Naive thymus-derived CD4-positive, alpha-beta T cell (primary cell): ENCODE measurements at regions not wholly inside any gene's neighbourhood (a gene's known extent, or its start where the extent isn't known, plus 50 kb on each side); places are given as distances from the start of the nearest gene placed in this dataset.

Source experiments
- ATAC-seq: fragments of 150-1000 bp; cut with Tn5 transposase; 2 replicates; pipeline ENCODE4 v1.10.0; 2021; ENCODE audit warnings: mild to moderate bottlenecking, moderate library complexity
- CTCF ChIA-PET: fragments of 350-600 bp; sonication (Branson Sonifier 250); formaldehyde crosslinking; loops from one replicate; lab custom pipeline; 2021; ENCODE audit warnings: antibody characterized with exemption; lab: Charles Lee
- POLR2A ChIA-PET: fragments of 350-600 bp; sonication (Branson Sonifier 250); formaldehyde crosslinking; loops from one replicate; lab custom pipeline; 2021; ENCODE audit warnings: antibody characterized with exemption, inconsistent platforms; lab: Charles Lee
- DNase-seq, 9 donors: peaks; one replicate each; pipeline versions ENCODE4 v3.0.0 to v3.0.0-alpha.2; 2020 to 2022; ENCODE audit warnings: mixed read lengths in 1 of 9
- H3K27ac ChIP-seq: one replicate; pipeline ENCODE4 v1.7.0; 2013; ENCODE audit warnings: mild to moderate bottlenecking, low read depth, low read length, moderate library complexity
- H3K27me3 ChIP-seq, 2 donors: one replicate each; pipeline ENCODE4 v1.7.0; 2013; ENCODE audit warnings: low read length in 2 of 2, mild to moderate bottlenecking in 2 of 2, moderate library complexity in 2 of 2; ENCODE audit not compliant: control insufficient read depth in 2 of 2, insufficient read depth in 2 of 2
- H3K36me3 ChIP-seq, 3 experiments: 1 replicate in 2 of 3; 2 replicates in 1 of 3; pipeline ENCODE4 v1.7.0; 2013; ENCODE audit warnings: low read length in 3 of 3, mild to moderate bottlenecking in 3 of 3, moderate library complexity in 1 of 3; ENCODE audit not compliant: insufficient read depth in 3 of 3, control insufficient read depth in 2 of 3
- H3K4me1 ChIP-seq, 2 donors: one replicate each; pipeline ENCODE4 v1.7.0; 2013; ENCODE audit warnings: low read length in 2 of 2, mild to moderate bottlenecking in 2 of 2, moderate library complexity in 1 of 2; ENCODE audit not compliant: control insufficient read depth in 2 of 2, insufficient read depth in 2 of 2
- H3K4me3 ChIP-seq: 2 replicates; pipeline ENCODE4 v1.7.0; 2013; ENCODE audit warnings: mild to moderate bottlenecking, low read length
- H3K9me3 ChIP-seq, 3 experiments: 1 replicate in 2 of 3; 2 replicates in 1 of 3; pipeline ENCODE4 v1.7.0; 2013; ENCODE audit warnings: low read length in 3 of 3; ENCODE audit not compliant: control insufficient read depth in 2 of 3
- H3K27ac Mint-ChIP-seq, 9 donors: one replicate each; pipeline ENCODE4 v1.8.0; 2020 to 2022; ENCODE audit warnings: mixed read lengths in 9 of 9, mild to moderate bottlenecking in 8 of 9, moderate library complexity in 5 of 9, inconsistent platforms in 2 of 9
- H3K27me3 Mint-ChIP-seq, 5 donors: one replicate each; pipeline ENCODE4 v1.8.0; 2021 to 2022; ENCODE audit warnings: mixed read lengths in 5 of 5, mild to moderate bottlenecking in 1 of 5
- H3K36me3 Mint-ChIP-seq, 5 donors: one replicate each; pipeline ENCODE4 v1.8.0; 2020 to 2022; ENCODE audit warnings: mixed read lengths in 5 of 5, mild to moderate bottlenecking in 3 of 5, inconsistent platforms in 1 of 5
- H3K4me1 Mint-ChIP-seq, 7 donors: one replicate each; pipeline ENCODE4 v1.8.0; 2020 to 2022; ENCODE audit warnings: mixed read lengths in 7 of 7, mild to moderate bottlenecking in 3 of 7, inconsistent platforms in 1 of 7
- H3K4me3 Mint-ChIP-seq, 10 donors: one replicate each; pipeline ENCODE4 v1.8.0; 2020 to 2022; ENCODE audit warnings: mild to moderate bottlenecking in 10 of 10, mixed read lengths in 10 of 10, moderate library complexity in 6 of 10, inconsistent platforms in 2 of 10
- H3K9me3 Mint-ChIP-seq, 11 donors: one replicate each; pipeline ENCODE4 v1.8.0; 2020 to 2022; ENCODE audit warnings: mixed read lengths in 11 of 11, mild to moderate bottlenecking in 4 of 11, inconsistent platforms in 1 of 11, moderate library complexity in 1 of 11
- intact Hi-C, 2 donors: fragments of 100-400 bp; cut with micrococcal nuclease; formaldehyde crosslinking; loops; one replicate each; pipeline ENCODE4 v1.15.1; 2023

- Histone ChIP-seq H3K36me3 (no peaks in the 10 kb centered on the region), H3K9me3 (no peaks in the 10 kb centered on the region), H3K4me3 (no peak overlapping the region), H3K27me3 (no peaks in the 10 kb centered on the region), H3K27ac (no peak overlapping the region), H3K4me1 (no peaks in the 10 kb centered on the region)
- POLR2A ChIA-PET: no interaction called here
- Mint-ChIP-seq H3K27me3 (peaks cover 0 to 19% (median 15%) of the 10 kb centered on the region in 5 donors), H3K36me3 (no peaks in the 10 kb centered on the region), H3K4me3 (no peak overlapping the region), H3K27ac (no peak overlapping the region), H3K9me3 (peaks cover 0 to 3% (median 0%) of the 10 kb centered on the region in 11 donors), H3K4me1 (no peaks in the 10 kb centered on the region)
- DNase-seq: no peak
- intact Hi-C loops: no loop called here
- CTCF ChIA-PET: no interaction called here
- ATAC-seq: no peak
Measured at GRCh38 chr3:124275412-124275811, 283.5 kb upstream of the ROPN1 start.

GRCh38 chr3:124276133-124276532 lies 284.2 kb upstream of the ROPN1 start:
- POLR2A ChIA-PET: no interaction called here
- no peaks in the 10 kb centered on the region for H3K4me1 ChIP-seq
- no peaks in the 10 kb centered on the region for H3K4me1 Mint-ChIP-seq
- H3K27me3 Mint-ChIP-seq: peaks cover 0 to 21% (median 15%) of the 10 kb centered on the region in 5 donors
- no peak overlapping the region for H3K27ac Mint-ChIP-seq
- H3K4me3 ChIP-seq: no peak overlapping the region
- ATAC-seq: no peak
- no peaks in the 10 kb centered on the region for H3K36me3 Mint-ChIP-seq
- CTCF ChIA-PET: no interaction called here
- H3K9me3 ChIP-seq: no peaks in the 10 kb centered on the region
- no peak overlapping the region for H3K27ac ChIP-seq
- no peak for DNase-seq
- no peak overlapping the region for H3K4me3 Mint-ChIP-seq
- no peaks in the 10 kb centered on the region for H3K36me3 ChIP-seq
- no peaks in the 10 kb centered on the region for H3K27me3 ChIP-seq
- intact Hi-C loops: no loop called here
- H3K9me3 Mint-ChIP-seq: peaks cover 0 to 3% (median 0%) of the 10 kb centered on the region in 11 donors

- no peaks in the 10 kb centered on the region for H3K36me3 Mint-ChIP-seq
- H3K4me1 ChIP-seq: no peaks in the 10 kb centered on the region
- peaks cover 0 to 24% (median 17%) of the 10 kb centered on the region in 5 donors for H3K27me3 Mint-ChIP-seq
- DNase-seq (no peak), ATAC-seq (no peak)
- no peak overlapping the region for H3K27ac ChIP-seq
- intact Hi-C loops: no loop called here
- no peaks in the 10 kb centered on the region for H3K4me1 Mint-ChIP-seq
- no peaks in the 10 kb centered on the region for H3K36me3 ChIP-seq
- peaks cover 0 to 3% (median 0%) of the 10 kb centered on the region in 11 donors for H3K9me3 Mint-ChIP-seq
- H3K27ac Mint-ChIP-seq: no peak overlapping the region
- no peak overlapping the region for H3K4me3 ChIP-seq
- POLR2A ChIA-PET: no interaction called here
- no peak overlapping the region for H3K4me3 Mint-ChIP-seq
- CTCF ChIA-PET: no interaction called here
- H3K27me3 ChIP-seq: no peaks in the 10 kb centered on the region
- no peaks in the 10 kb centered on the region for H3K9me3 ChIP-seq
Measured at GRCh38 chr3:124276539-124277143, 284.7 kb upstream of the ROPN1 start.

- no peak overlapping the region for H3K4me3 ChIP-seq
- H3K27me3 ChIP-seq: no peaks in the 10 kb centered on the region
- POLR2A ChIA-PET: no interaction called here
- ATAC-seq (no peak), DNase-seq (no peak)
- no peak overlapping the region for H3K27ac ChIP-seq
- no peaks in the 10 kb centered on the region for H3K4me1 Mint-ChIP-seq
- no peaks in the 10 kb centered on the region for H3K36me3 ChIP-seq
- H3K4me3 Mint-ChIP-seq: no peak overlapping the region
- H3K27ac Mint-ChIP-seq: no peak overlapping the region
- CTCF ChIA-PET: no interaction called here
- H3K9me3 ChIP-seq: no peaks in the 10 kb centered on the region
- H3K4me1 ChIP-seq: no peaks in the 10 kb centered on the region
- no peaks in the 10 kb centered on the region for H3K36me3 Mint-ChIP-seq
- peaks cover 0 to 3% (median 0%) of the 10 kb centered on the region in 11 donors for H3K9me3 Mint-ChIP-seq
- H3K27me3 Mint-ChIP-seq: peaks cover 0 to 29% (median 18%) of the 10 kb centered on the region in 5 donors
- intact Hi-C loops: no loop called here
Measured at GRCh38 chr3:124277144-124277890, 285.4 kb upstream of the ROPN1 start.

GRCh38 chr3:124281453-124282316 lies 289.8 kb upstream of the ROPN1 start:
- intact Hi-C loops: no loop called here
- H3K9me3 Mint-ChIP-seq: peaks cover 0 to 3% (median 0%) of the 10 kb centered on the region in 11 donors
- CTCF ChIA-PET: no interaction called here

GRCh38 chr3:124282751-124283651 lies 291.1 kb upstream of the ROPN1 start:
- intact Hi-C loops: no loop called here
- CTCF ChIA-PET: no interaction called here
- Mint-ChIP-seq H3K27me3 (peaks cover 0 to 41% (median 22%) of the 10 kb centered on the region in 5 donors), H3K36me3 (no peaks in the 10 kb centered on the region), H3K27ac (no peak overlapping the region), H3K4me1 (no peaks in the 10 kb centered on the region), H3K9me3 (peaks cover 0 to 3% (median 0%) of the 10 kb centered on the region in 11 donors), H3K4me3 (no peak overlapping the region)
- H3K4me1 ChIP-seq: no peaks in the 10 kb centered on the region
- no peaks in the 10 kb centered on the region for H3K27me3 ChIP-seq
- no peaks in the 10 kb centered on the region for H3K36me3 ChIP-seq
- POLR2A ChIA-PET: no interaction called here
- H3K9me3 ChIP-seq: no peaks in the 10 kb centered on the region
- DNase-seq (no peak), ATAC-seq (no peak)
- no peak overlapping the region for H3K27ac ChIP-seq
- H3K4me3 ChIP-seq: no peak overlapping the region

More at GRCh38 chr3:124281453-124282316, 289.8 kb upstream of the ROPN1 start:
- Mint-ChIP-seq H3K27me3 (peaks cover 0 to 38% (median 20%) of the 10 kb centered on the region in 5 donors), H3K27ac (no peak overlapping the region), H3K36me3 (no peaks in the 10 kb centered on the region), H3K4me3 (no peak overlapping the region), H3K4me1 (no peaks in the 10 kb centered on the region)
- Histone ChIP-seq H3K4me3 (no peak overlapping the region), H3K9me3 (no peaks in the 10 kb centered on the region), H3K27me3 (no peaks in the 10 kb centered on the region), H3K36me3 (no peaks in the 10 kb centered on the region), H3K4me1 (no peaks in the 10 kb centered on the region), H3K27ac (no peak overlapping the region)
- DNase-seq: no peak
- POLR2A ChIA-PET: no interaction called here
- ATAC-seq: no peak
